ENCODE measurements at regions not wholly inside any gene's neighbourhood (a gene's known extent, or its start where the extent isn't known, plus 50 kb on each side); places are given as distances from the start of the nearest gene placed in this dataset.

- ATAC-seq (ENCODE audit: insufficient read depth, low read depth) (no peak), DNase-seq (no peak)
- no peak overlapping the region for H3K9ac ChIP-seq (ENCODE audit: low read depth, low read length)
- no peaks in the 10 kb centered on the region for H3K9me3 ChIP-seq (ENCODE audit: insufficient read depth, low read length, severe bottlenecking)
- H2AFZ ChIP-seq (ENCODE audit: low read depth, low read length) = no peak overlapping the region
- H3K4me2 ChIP-seq (ENCODE audit: insufficient read depth, low read length) = no peak overlapping the region
- no peak overlapping the region for H3K27ac ChIP-seq (ENCODE audit: low read length)
- no peak overlapping the region for H3K4me3 ChIP-seq (ENCODE audit: low read depth in 1 of 2, low read length in 2 of 2)
- no peaks in the 10 kb centered on the region for H3K4me1 ChIP-seq (ENCODE audit: insufficient read depth, low read length)
- no peak for TF ChIP-seq CTCF (IDR thresholded peaks at IDR 0.05; ENCODE audit: borderline replicate concordance, extremely low read depth, low read length, poor library complexity, severe bottlenecking)
- no peak for TF ChIP-seq EZH2 (IDR thresholded peaks at IDR 0.05; ENCODE audit: borderline replicate concordance, low read depth, low read length, severe bottlenecking)
- H3K27me3 ChIP-seq (ENCODE audit: insufficient read depth, low read length, poor library complexity) = no peaks in the 10 kb centered on the region
- no peaks in the 10 kb centered on the region for H3K36me3 ChIP-seq (ENCODE audit: insufficient read depth, low read length)
- no peaks in the 10 kb centered on the region for H4K20me1 ChIP-seq (ENCODE audit: insufficient read depth, low read length)
- H3K79me2 ChIP-seq (ENCODE audit: insufficient read depth, low read length) = no peaks in the 10 kb centered on the region
These were observed 86.4 kb upstream of the MED14 start for GRCh38 chrX:40821780-40822179.

GRCh38 chrX:40827331-40827730 lies 92.0 kb upstream of the MED14 start:
- Histone ChIP-seq H3K36me3 (ENCODE audit: insufficient read depth, low read length) (no peaks in the 10 kb centered on the region), H3K4me1 (ENCODE audit: insufficient read depth, low read length) (no peaks in the 10 kb centered on the region), H3K79me2 (ENCODE audit: insufficient read depth, low read length) (no peaks in the 10 kb centered on the region), H3K9me3 (ENCODE audit: insufficient read depth, low read length, severe bottlenecking) (no peaks in the 10 kb centered on the region), H3K27me3 (ENCODE audit: insufficient read depth, low read length, poor library complexity) (no peaks in the 10 kb centered on the region), H2AFZ (ENCODE audit: low read depth, low read length) (no peak overlapping the region), H3K9ac (ENCODE audit: low read depth, low read length) (no peak overlapping the region), H3K4me2 (ENCODE audit: insufficient read depth, low read length) (no peak overlapping the region), H3K27ac (ENCODE audit: low read length) (no peak overlapping the region), H4K20me1 (ENCODE audit: insufficient read depth, low read length) (no peaks in the 10 kb centered on the region), H3K4me3 (ENCODE audit: low read depth in 1 of 2, low read length in 2 of 2) (no peak overlapping the region)
- DNase-seq = no peak
- TF ChIP-seq EZH2 (IDR thresholded peaks at IDR 0.05; ENCODE audit: borderline replicate concordance, low read depth, low read length, severe bottlenecking) (no peak), CTCF (IDR thresholded peaks at IDR 0.05; ENCODE audit: borderline replicate concordance, extremely low read depth, low read length, poor library complexity, severe bottlenecking) (no peak)
- no peak for ATAC-seq (ENCODE audit: insufficient read depth, low read depth)

GRCh38 chrX:40831750-40832149 lies 96.4 kb upstream of the MED14 start:
- ATAC-seq (ENCODE audit: insufficient read depth, low read depth) = no peak
- Histone ChIP-seq H4K20me1 (ENCODE audit: insufficient read depth, low read length) (no peaks in the 10 kb centered on the region), H3K4me2 (ENCODE audit: insufficient read depth, low read length) (no peak overlapping the region), H3K27ac (ENCODE audit: low read length) (no peak overlapping the region), H3K9me3 (ENCODE audit: insufficient read depth, low read length, severe bottlenecking) (no peaks in the 10 kb centered on the region), H3K4me1 (ENCODE audit: insufficient read depth, low read length) (no peaks in the 10 kb centered on the region), H2AFZ (ENCODE audit: low read depth, low read length) (no peak overlapping the region), H3K4me3 (ENCODE audit: low read depth in 1 of 2, low read length in 2 of 2) (no peak overlapping the region), H3K79me2 (ENCODE audit: insufficient read depth, low read length) (no peaks in the 10 kb centered on the region), H3K9ac (ENCODE audit: low read depth, low read length) (no peak overlapping the region), H3K27me3 (ENCODE audit: insufficient read depth, low read length, poor library complexity) (no peaks in the 10 kb centered on the region), H3K36me3 (ENCODE audit: insufficient read depth, low read length) (no peaks in the 10 kb centered on the region)
- TF ChIP-seq CTCF (IDR thresholded peaks at IDR 0.05; ENCODE audit: borderline replicate concordance, extremely low read depth, low read length, poor library complexity, severe bottlenecking) (no peak), EZH2 (IDR thresholded peaks at IDR 0.05; ENCODE audit: borderline replicate concordance, low read depth, low read length, severe bottlenecking) (no peak)
- DNase-seq = no peak

- H3K4me2 ChIP-seq (ENCODE audit: insufficient read depth, low read length) = no peak overlapping the region
- no peaks in the 10 kb centered on the region for H3K36me3 ChIP-seq (ENCODE audit: insufficient read depth, low read length)
- no peak overlapping the region for H3K27ac ChIP-seq (ENCODE audit: low read length)
- no peaks in the 10 kb centered on the region for H3K79me2 ChIP-seq (ENCODE audit: insufficient read depth, low read length)
- no peak overlapping the region for H3K4me3 ChIP-seq (ENCODE audit: low read depth in 1 of 2, low read length in 2 of 2)
- no peaks in the 10 kb centered on the region for H3K9me3 ChIP-seq (ENCODE audit: insufficient read depth, low read length, severe bottlenecking)
- no peak overlapping the region for H2AFZ ChIP-seq (ENCODE audit: low read depth, low read length)
- no peak for DNase-seq
- no peaks in the 10 kb centered on the region for H4K20me1 ChIP-seq (ENCODE audit: insufficient read depth, low read length)
- no peak overlapping the region for H3K9ac ChIP-seq (ENCODE audit: low read depth, low read length)
- no peak for TF ChIP-seq CTCF (IDR thresholded peaks at IDR 0.05; ENCODE audit: borderline replicate concordance, extremely low read depth, low read length, poor library complexity, severe bottlenecking)
- no peak for TF ChIP-seq EZH2 (IDR thresholded peaks at IDR 0.05; ENCODE audit: borderline replicate concordance, low read depth, low read length, severe bottlenecking)
- no peaks in the 10 kb centered on the region for H3K4me1 ChIP-seq (ENCODE audit: insufficient read depth, low read length)
- no peak for ATAC-seq (ENCODE audit: insufficient read depth, low read depth)
- H3K27me3 ChIP-seq (ENCODE audit: insufficient read depth, low read length, poor library complexity) = no peaks in the 10 kb centered on the region
These were observed 97.4 kb upstream of the MED14 start for GRCh38 chrX:40832723-40833122.
